BJ (cell line): ENCODE measurements at regions not wholly inside any gene's neighbourhood (a gene's known extent, or its start where the extent isn't known, plus 50 kb on each side); places are given as distances from the start of the nearest gene placed in this dataset.

ENCODE experiments used
- CTCF ChIA-PET: fragments of 350-600 bp; formaldehyde crosslinking; extraction: SDS; loops from one replicate; lab custom pipeline; 2021; ENCODE audit warnings: antibody characterized with exemption, inconsistent platforms; lab: Yijun Ruan, JAX
- POLR2A ChIA-PET: fragments of 300-600 bp; sonication (Branson Sonifier 250); formaldehyde crosslinking; extraction: SDS; loops from one replicate; lab custom pipeline; 2021; ENCODE audit warnings: antibody characterized with exemption; lab: Charles Lee
- DNase-seq: peaks from one replicate; pipeline ENCODE4 v3.0.0-alpha.2; 2011; ENCODE audit warnings: low read depth
- H3K27me3 ChIP-seq: 2 replicates; pipeline ENCODE4 v1.6.0; 2011; ENCODE audit warnings: low read length; ENCODE audit not compliant: control insufficient read depth, insufficient read depth
- H3K36me3 ChIP-seq: 2 replicates; pipeline ENCODE4 v1.5.1; 2011; ENCODE audit warnings: low read length; ENCODE audit not compliant: control insufficient read depth, insufficient read depth
- H3K4me3 ChIP-seq: 2 replicates; pipeline ENCODE4 v1.5.1; 2011; ENCODE audit warnings: low read depth, mild to moderate bottlenecking, control low read depth, low read length
- CTCF ChIP-seq: IDR thresholded peaks from 2 replicates; pipeline ENCODE4 v1.5.1; 2011; ENCODE audit warnings: low read depth, mild to moderate bottlenecking, control low read depth, inconsistent platforms, low read length, moderate library complexity; ENCODE audit not compliant: insufficient read depth

- Histone ChIP-seq H3K36me3 (no peaks in the 10 kb centered on the region), H3K4me3 (no peak overlapping the region), H3K27me3 (no peaks in the 10 kb centered on the region)
- ChIA-PET CTCF (no interaction called here), POLR2A (no interaction called here)
- no peak for TF ChIP-seq CTCF
- no peak for DNase-seq
Observed at GRCh38 chr18:41444943-41445342, 510.1 kb upstream of the PIK3C3 start.

- Histone ChIP-seq H3K36me3 (no peaks in the 10 kb centered on the region), H3K4me3 (no peak overlapping the region), H3K27me3 (no peaks in the 10 kb centered on the region)
- DNase-seq, result no peak
- CTCF ChIA-PET, result interaction anchor here (0.7 kb wide), 1 partner anchor 10 kb away, joined by 3 read pairs; no protein-coding TSS in a partner anchor
- no peak for TF ChIP-seq CTCF
- POLR2A ChIA-PET, result no interaction called here
Observed at GRCh38 chr18:41436772-41437171, 518.3 kb upstream of the PIK3C3 start.

GRCh38 chr18:41418598-41418997 is 536.4 kb upstream of the PIK3C3 start:
- no peak for TF ChIP-seq CTCF
- Histone ChIP-seq H3K27me3 (no peaks in the 10 kb centered on the region), H3K4me3 (no peak overlapping the region), H3K36me3 (no peaks in the 10 kb centered on the region)
- ChIA-PET POLR2A (no interaction called here), CTCF (interaction anchor here (1.0 kb wide), 1 partner anchor 9 kb away, joined by 3 read pairs; no protein-coding TSS in a partner anchor)
- DNase-seq, result no peak

- Histone ChIP-seq H3K36me3 (no peaks in the 10 kb centered on the region), H3K27me3 (no peaks in the 10 kb centered on the region), H3K4me3 (no peak overlapping the region)
- no peak for TF ChIP-seq CTCF
- ChIA-PET POLR2A (no interaction called here), CTCF (no interaction called here)
- DNase-seq, result no peak
Observed at GRCh38 chr18:41416044-41416443, 539.0 kb upstream of the PIK3C3 start.

GRCh38 chr18:41410006-41410405 is 545.0 kb upstream of the PIK3C3 start:
- no peak overlapping the region for H3K4me3 ChIP-seq
- no peak for DNase-seq
- CTCF ChIA-PET, result no interaction called here
- POLR2A ChIA-PET, result no interaction called here
- H3K36me3 ChIP-seq, result no peaks in the 10 kb centered on the region
- H3K27me3 ChIP-seq, result no peaks in the 10 kb centered on the region
- no peak for TF ChIP-seq CTCF
